ENCODE measurements at regions not wholly inside any gene's neighbourhood (a gene's known extent, or its start where the extent isn't known, plus 50 kb on each side); places are given as distances from the start of the nearest gene placed in this dataset.

DNA sequence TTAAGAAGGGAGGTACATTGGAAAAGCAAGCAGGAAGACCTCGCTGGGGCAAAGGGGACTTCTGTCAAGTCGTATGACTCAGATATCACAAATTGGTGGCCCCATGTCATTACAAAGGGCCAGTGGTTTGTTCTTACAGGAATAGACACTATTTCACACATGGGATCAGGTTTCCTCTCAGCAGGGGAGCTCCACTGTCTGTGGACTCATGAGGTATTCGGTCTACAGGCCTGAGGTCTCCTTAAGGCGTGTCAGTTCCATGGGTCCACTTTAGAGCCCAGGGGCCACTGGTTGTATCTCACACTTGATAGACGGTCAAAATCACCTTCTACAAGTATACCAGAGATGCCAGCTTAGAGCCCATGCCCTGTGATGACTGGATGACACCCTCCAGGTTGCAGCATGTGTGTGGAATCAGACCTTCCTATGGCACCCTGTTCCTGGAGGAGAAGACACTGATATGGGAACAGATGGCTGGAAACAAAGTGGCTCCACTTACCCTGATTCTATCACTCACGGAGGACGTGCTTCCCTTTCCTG, 288.1 kb upstream of the B3GAT1 start:
- TF ChIP-seq, protein P1, sequence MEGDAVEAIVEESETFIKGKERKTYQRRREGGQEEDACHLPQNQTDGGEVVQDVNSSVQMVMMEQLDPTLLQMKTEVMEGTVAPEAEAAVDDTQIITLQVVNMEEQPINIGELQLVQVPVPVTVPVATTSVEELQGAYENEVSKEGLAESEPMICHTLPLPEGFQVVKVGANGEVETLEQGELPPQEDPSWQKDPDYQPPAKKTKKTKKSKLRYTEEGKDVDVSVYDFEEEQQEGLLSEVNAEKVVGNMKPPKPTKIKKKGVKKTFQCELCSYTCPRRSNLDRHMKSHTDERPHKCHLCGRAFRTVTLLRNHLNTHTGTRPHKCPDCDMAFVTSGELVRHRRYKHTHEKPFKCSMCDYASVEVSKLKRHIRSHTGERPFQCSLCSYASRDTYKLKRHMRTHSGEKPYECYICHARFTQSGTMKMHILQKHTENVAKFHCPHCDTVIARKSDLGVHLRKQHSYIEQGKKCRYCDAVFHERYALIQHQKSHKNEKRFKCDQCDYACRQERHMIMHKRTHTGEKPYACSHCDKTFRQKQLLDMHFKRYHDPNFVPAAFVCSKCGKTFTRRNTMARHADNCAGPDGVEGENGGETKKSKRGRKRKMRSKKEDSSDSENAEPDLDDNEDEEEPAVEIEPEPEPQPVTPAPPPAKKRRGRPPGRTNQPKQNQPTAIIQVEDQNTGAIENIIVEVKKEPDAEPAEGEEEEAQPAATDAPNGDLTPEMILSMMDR (IDR thresholded peaks at IDR 0.05; ENCODE audit: control extremely low read depth in 1 of 3, insufficient read depth in 1 of 3, low read depth in 1 of 3, low read length in 3 of 3) = no peak
- no peak for TF ChIP-seq BCL11A (IDR thresholded peaks at IDR 0.05; ENCODE audit: low read depth in 2 of 2, low read length in 2 of 2)
- no peak for TF ChIP-seq FOSL1 (IDR thresholded peaks at IDR 0.05; ENCODE audit: insufficient read depth, low read depth, low read length)
- TF ChIP-seq JUND (IDR thresholded peaks at IDR 0.05; ENCODE audit: low read length) = no peak
- TF ChIP-seq EZH2 (IDR thresholded peaks at IDR 0.05; ENCODE audit: low read depth, low read length, severe bottlenecking) = no peak
- no peak for TF ChIP-seq BACH1 (IDR thresholded peaks at IDR 0.05; ENCODE audit: low read length)
